HG03066 (cell line): ENCODE measurements at regions not wholly inside any gene's neighbourhood (a gene's known extent, or its start where the extent isn't known, plus 50 kb on each side); places are given as distances from the start of the nearest gene placed in this dataset.
"Not testable (repeated sequence)": the region's sequence is repeated elsewhere in the genome, so short reads cannot be mapped to it uniquely, and the experiment has no call there.

Experiments
- ATAC-seq: cut with Tn5 transposase; IDR thresholded peaks from one replicate; pipeline ENCODE4 v1.9.1; 2021; ENCODE audit warnings: low read depth; ENCODE audit not compliant: unreplicated experiment

DNA sequence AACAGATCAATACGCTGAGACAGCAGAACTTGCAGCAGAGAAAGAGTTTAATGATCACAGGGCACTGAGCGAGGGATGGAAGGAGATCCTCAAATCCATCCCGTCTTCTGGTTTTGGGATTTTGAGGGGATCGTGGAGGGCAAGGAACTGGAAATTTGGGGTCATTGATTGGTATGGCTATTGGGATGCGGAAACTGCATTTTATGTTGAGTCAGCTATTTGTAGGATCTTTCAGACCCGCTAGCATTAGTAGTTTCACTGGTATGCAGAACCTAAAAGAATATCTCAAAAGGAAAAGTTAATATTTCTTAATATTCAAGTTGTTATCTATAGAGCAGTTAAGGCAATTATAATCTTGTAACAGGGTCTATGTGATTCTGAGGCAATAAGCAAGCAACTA is 771.7 kb upstream of the CTNND2 start:
- no peak for ATAC-seq

DNA sequence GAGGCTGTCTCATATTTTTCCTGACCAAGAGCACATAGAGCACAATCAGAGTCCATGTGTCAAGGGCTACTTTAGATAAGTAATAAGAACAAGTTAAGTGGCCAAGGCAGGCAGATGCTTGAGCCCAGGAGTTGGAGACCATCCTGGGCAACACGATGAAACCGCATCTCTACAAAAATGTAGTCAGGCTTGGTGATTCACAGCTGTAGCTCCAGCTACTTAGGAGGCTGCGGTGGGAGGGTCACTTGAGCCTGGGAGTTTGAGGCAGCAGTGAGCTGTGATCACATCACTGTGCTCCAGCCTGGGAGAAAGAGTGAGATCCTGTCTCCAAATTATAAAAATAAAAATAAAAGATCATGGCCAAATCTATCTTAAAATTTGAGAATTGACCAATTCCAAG is 767.9 kb upstream of the CTNND2 start:
- no peak for ATAC-seq

DNA sequence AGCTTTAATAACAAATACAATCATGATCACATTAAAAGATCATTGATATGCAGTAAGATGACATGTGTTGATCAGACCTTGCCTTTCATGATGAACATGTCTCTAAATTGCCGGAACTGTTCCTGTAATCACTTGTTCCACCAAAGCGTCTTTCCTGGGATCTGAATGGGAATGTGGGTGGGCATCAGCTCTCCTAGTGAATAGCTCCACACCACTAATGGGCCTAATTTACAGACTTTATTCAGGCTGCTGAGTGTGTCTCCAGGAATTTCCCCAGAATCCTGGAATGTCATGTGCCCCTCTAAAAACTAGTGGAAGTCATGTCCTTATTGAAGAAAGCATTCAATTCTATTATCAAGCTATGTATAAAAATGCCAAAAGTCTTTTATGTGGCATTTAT is 765.1 kb upstream of the CTNND2 start:
- ATAC-seq, result no peak

DNA sequence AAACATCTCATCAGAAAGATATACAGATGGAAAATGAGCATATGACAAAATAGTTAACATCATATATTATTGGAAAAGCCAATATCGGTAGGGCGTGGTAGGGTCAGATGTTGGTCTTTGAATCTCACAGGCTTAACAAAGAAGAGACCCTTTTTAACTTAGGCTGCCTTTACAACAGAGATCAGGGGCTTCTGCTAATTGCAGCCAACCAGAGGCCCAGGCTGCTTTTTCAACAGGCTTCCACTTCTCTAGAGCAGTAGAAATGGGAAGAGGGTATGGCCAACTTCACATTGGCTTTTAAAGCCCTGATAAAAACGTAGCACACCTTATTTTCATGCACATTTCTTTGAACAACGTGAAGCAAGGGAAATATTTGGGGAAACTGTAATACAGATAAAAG is 764.3 kb upstream of the CTNND2 start:
- no peak for ATAC-seq

DNA sequence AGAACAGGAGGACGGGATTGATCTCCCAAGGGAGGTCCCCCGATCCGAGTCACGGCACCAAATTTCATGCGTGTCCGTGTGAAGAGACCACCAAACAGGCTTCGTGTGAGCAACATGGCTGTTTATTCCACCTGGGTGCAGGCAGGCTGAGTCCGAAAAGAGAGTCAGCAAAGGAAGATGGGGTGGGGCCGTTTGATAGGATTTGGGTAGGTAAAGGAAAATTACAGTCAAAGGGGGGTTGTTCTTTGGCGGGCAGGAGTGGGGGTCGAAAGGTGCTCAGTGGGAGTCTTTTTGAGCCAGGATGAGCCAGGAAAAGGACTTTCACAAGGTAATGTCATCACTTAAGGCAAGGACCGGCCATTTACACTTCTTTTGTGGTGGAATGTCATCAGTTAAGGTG is 763.6 kb upstream of the CTNND2 start:
- not testable (repeated sequence) for ATAC-seq

DNA sequence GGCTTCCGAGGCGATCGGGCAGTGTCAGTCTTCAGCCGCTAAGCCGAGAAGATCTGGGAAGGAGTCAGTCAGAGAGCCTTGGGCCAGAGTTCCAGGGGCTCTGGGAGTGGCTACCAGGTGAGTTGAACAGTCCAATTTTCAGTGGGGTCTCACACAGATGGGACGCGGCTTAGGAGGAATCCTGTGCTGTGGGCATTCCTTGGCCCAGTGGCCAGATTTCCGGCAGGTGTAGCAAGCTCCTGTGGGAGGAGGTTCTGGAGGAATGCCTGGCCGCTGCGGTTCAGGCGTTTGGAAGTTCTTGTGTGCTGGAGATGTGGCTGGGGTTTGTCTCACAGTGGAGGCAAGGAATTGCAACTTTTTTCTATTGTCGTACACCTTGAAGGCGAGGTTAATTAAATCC is 761.5 kb upstream of the CTNND2 start:
- not testable (repeated sequence) for ATAC-seq

DNA sequence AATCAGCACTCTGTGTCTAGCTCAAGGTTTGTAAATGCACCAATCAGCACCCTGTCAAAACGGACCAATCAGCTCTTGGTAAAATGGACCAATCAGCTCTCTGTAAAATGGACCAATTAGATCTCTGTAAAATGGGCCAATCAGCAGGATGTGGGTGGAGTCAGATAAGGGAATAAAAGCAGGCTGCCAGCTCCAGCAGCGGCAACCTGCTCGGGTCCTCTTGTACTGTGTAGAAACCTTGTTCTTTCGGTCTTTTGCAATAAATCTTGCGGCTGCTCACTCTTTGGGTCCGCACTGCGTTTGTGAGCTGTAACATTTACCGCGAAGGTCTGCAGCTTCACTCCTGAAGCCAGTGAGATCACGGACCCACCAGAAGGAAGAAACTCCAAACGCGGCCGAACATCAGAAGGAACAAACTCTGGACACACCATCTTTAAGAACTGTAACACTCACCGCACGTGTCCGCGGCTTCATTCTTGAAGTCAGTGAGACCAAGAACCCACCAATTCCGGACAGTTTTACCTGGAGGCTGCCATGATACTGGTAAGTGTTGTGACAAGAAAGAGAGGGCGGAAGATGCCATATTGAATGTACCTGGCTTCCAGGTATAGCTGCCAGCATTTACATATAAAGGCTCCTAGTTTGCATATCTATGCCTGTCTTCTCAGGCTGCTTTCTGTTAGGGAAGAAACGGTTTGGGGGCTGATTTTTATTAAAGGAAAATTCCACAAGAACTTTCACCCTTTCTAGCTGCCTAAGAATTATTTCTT is 758.5 kb upstream of the CTNND2 start:
- ATAC-seq, result no peak

DNA sequence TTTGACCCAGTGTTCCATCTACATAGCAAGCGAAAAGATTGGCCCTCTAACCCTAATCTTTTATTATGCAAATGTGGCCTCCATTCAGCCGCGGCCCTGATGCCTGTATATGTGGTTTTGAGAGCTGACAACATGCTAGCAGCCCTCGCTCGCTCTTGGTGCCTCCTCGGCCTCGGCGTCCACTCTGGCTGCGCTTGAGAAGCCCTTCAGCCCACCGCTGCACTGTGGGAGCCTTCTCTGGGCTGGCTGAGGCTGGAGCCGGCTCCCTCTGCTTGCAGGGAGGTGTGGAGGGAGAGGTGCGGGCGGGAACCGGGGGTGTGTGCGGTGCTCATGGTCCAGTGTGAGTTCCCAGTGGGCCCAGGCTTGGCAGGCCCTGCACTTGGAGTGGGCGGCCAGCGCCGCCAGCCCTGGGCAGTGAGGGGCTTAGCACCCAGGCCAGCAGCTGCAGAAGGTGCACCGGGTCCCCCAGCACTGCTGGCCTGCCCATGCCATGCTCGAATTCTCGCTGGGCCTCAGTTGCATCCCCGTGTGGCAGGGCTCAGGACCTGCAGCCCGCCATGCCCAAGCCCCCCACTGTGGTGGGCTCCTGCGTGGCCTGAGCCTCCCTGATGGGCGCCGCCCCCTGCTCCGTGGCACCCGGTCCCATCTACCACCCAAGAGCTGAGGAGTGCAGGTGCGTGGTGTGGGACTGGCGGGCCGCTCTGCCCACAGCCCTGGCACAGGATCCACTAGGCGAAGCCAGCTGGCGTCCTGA is 757.5 kb upstream of the CTNND2 start:
- no peak for ATAC-seq

DNA sequence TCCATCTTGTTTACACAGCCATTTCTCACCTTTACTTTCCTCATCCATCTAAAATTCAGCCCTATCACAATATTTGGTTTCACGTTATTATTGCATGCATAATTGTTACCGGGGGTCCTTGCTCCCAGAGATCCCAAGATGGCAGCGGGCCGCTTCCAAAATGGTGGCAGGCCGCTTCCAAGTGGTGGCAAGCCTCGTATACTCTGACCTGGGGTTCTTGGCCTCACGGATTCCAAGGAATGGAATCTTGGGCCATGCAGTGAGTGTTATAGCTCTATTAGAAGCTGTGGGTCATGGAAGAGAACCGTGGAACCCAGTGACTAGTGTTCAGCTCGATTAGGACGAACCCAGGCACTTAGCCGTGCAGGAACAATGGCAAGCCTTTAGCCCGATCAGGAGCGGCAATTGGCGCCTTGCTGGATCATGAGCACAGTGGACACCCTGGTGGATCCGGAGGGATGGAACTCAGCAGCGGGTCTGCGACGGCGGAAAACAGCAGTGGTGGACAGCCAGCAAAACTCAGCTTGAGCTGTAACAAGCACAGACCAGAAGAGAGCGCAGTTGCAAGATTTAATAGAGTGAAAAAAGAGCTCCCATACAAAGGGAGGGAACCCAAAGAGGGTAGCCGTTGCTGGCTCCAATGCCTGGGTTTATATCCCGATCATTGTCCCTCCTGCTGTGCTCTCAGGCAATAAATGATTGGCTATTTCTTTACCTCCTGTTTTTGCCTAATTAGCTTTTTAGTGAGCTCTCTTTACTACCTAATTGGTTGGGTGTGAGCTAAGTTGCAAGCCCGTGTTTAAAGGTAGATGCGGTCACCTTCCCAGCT is 756.2 kb upstream of the CTNND2 start:
- not testable (repeated sequence) for ATAC-seq

DNA sequence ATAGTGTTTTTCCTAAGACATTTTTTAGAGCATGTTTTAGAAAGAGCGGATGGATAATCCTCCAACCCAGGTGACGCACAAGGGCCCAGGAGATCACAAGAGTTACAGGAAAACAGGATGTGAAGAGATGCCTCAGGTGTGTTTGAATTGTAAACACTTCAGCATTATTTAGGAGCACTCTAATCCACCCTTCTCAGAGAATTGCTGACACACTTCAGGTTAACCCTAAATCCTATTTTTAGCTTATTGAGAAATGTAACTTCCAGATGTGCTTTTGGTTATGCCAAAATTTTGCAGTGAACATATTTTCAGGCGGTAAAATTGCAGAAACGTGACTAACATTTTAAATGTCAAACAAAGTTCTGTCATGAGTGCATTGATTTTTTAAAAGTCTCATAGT is 755.4 kb upstream of the CTNND2 start:
- ATAC-seq, result no peak

DNA sequence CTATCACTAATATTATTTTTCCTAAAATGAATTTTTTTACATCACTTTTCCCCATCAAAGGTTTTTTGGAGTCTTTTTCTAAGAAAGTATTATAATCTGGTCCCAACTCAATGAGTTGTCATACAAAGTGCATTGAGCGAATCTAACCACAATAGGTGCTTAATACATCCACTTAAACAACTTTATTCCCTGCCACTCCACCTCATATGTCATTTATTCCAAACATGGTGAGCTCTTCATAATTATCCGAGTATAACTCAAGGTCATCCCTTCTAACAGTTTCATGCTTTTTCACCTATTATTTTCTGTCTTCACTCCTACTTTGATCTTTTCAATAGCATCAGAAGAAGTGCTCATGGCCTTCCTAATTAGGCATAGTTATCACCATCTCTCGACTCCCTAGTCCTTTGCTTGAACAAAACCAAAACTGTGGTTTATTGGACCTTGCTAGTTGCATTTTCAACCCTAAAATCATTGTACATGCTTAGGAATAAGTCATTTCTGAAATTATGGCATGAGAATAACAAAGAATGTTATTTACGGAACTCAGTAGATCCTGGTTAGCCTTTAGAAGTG is 754.7 kb upstream of the CTNND2 start:
- no peak for ATAC-seq

DNA sequence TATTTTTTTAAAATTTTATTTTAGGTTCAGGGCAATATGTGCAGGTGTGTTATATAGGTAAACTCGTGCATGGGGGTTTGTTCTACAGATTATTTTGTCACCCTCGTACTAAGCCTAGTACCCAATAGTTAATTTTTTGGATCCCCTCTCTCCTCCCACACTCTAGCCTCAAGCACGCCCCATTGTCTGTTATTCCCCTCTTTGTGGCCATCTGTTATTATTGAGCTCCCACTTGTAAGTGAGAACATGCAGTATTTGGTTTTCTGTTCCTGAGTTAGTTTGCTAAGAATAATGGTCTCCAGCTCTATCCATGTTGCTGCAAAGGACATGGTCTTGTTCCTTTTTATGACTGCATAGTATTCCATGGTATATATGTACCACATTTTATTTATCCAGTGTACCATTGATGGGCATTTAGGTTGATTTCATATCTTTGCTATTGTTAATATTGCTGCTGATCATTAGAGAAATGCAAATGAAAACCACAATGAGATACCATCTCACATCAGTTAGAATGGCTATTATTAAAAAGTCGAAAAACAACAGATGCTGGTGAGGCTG is 753.7 kb upstream of the CTNND2 start:
- ATAC-seq, result not testable (repeated sequence)

DNA sequence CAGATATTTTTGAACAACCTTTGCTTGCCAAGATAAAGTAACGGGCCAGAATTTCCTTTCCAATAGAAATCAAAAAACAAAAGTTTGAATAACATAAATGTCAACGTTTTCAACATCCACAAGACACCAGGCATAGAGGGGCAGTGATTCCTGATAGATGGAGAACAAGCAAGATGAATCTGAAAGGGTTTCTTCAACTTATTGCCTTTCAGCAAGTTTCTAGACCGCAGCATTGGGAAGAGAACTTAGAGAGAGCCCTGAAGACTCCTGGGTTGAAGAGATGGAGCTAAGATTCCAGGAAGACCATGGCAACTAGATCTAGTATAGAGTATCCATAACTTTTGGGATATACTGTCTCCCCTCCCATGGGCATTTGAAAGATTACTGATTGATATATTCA is 751.4 kb upstream of the CTNND2 start:
- no peak for ATAC-seq

DNA sequence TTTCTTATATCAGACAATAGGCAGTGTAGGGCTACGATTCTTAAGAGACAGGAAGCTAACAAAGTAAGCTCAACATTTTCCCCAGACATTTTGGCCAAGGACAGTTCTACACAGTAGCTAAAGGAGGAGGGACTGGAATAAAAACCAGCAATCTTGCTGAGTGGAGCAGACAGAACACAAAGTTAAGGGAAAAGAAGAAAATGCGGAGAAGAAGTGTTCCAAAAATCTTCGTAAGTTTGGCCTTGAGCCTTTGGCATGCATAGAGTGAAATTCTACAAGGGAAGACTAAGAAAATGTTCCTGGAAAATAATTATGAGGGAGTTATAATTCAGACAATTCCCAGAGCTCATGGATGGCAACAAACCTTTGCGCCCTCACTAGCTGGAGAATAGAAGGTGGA is 748.0 kb upstream of the CTNND2 start:
- no peak for ATAC-seq

DNA sequence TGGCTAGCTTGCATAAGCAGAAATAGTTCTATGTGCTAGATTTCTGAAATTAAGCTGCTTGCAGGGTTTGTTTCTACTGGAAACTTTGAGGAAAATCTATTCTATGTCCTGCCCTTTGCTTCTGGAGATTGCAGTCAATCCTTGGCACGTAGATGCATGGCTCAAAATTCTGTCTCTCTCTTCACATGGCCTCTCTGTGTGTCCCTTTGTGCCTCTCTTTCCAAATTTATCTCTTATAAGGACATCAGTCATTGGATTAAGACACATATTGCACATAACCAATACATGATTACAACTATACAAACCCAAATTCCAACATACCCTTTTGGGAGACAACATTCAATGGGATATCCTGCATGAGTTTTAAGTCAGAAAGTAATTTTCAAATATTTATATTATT is 744.3 kb upstream of the CTNND2 start:
- ATAC-seq, result no peak

DNA sequence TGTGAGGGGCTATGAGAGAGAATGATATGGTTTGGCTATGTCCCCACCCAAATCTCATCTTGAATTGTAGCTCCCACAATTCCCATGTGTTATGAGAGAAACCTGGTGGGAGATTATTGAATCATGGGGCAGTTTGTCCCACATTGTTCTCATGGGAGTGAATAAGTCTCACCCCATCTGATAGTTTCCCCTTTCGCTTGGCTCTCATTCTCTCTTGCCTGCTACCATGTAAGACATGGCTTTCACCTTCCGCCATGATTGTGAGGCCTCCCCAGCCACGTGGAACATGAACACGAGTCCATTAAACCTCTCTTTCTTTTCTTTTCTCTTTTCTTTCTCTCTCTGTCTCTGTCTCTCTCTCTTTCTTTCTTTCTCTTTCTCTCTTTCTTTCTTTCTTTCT is 743.4 kb upstream of the CTNND2 start:
- ATAC-seq, result no peak

DNA sequence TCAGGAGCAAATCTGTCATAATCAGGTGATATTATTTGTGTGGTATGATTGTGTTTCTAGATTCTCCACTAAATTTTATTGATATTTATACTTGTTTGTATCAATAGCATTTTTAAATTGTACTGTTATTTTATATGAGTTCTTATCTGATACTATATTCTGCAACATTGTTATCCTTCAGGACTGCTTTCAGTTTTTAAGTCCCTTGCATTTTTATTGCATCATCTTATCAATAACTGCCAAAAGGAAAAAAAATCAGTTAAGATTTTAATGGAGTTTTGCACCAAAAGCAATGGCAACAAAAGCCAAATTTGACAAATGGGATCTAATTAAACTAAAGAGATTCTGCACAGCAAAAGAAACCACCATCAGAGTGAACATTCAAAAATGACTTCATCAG is 741.3 kb upstream of the CTNND2 start:
- ATAC-seq, result no peak

DNA sequence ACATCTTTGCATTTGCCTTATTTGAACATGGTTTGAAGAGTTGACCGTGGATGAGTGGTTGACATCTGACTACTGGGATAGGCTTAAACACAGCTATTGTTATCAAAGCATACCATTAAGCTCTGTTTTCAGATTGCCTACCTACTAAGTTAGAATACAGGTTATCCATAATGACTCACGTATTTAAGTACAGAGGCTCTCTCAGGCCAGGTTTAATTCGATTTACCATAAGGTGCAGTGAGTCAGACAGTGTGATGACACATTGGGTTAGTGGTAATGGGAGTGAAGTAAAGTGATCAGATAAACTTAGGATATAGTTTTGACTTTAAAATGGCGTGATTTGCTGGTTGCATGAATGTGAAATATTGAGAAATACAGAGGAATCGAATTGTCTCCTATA is 732.0 kb upstream of the CTNND2 start:
- no peak for ATAC-seq

DNA sequence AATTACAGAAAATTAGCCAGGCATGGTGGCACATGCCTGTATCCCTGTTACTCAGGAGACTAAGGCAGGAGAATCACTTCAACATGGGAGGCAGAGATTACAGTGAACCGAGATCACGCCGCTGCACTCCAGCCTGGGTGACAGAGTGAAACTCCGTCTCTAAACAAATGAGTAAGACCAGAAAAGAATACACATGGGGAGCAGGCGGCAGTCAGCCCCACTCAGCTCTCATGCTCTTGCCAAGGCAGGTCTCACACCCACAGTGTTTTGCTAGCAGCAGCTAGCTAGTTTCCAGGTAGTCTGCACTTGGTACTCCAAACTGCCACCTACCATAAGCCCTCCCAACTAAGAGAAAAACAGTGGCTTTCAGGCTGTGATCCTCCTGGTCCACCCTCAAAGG is 722.3 kb upstream of the CTNND2 start:
- ATAC-seq, result no peak

DNA sequence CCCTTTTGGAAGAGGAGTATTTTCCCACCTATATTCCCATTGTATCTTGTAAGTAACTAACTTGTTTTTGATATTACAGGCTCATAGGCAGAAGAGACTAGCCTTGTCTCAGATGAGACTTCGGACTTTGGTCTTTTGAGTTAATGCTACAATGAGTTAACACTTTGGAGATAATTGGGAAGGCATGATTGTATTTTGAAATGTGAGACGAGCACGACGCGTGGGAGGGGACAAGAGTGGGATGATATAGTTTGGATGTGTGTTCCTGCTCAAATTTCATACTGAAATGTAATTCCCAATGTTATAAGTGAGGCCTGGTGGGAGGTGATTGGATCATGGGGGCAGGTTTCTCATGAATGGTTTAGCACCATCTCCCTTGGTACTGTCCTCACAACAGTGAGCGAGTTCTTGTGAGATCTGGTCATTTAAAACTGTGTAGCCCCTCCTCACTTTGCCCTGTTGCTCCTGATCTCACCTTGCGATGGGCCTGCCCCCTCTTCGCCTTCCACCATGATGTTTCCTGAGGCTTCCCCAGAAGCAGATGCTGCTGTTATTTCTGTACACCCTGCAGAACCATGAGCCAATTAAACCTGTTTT is 721.5 kb upstream of the CTNND2 start:
- ATAC-seq, result no peak
